ENCODE measurements at regions not wholly inside any gene's neighbourhood (a gene's known extent, or its start where the extent isn't known, plus 50 kb on each side); places are given as distances from the start of the nearest gene placed in this dataset.
"Not testable (repeated sequence)": the region's sequence is repeated elsewhere in the genome, so short reads cannot be mapped to it uniquely, and the experiment has no call there.

DNA sequence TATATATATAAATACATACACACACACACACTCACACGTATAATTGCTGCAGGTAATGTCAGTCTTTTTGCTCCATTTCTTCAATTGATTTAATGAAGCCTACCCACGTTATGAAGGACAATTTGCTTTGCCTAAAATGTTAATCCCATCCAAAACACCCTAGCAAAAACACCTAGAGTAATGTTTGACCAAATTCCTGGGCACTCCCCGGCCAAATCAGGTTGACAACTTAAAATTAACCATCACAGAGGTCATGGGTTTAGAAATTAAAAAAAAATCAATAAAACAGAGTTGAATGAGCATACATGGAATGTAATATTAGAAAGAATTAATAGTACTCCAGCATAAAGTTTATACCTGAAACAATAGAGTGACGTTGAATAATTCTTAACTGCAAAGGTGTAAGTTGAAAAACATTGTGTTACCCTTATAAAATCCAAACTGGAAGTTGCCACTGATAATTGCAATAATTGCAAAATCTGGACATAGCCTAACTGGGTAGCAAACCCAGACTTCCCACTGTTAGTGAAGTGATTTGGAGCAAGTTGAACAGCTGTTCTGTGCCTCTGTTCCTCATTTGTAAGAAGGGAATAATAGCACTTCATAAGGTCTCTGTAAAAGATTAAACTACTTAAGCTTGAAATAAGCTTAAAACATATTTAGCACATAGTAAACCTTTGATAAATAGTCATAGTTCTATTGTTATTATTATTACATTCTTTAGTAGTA lies 2120.5 kb downstream of the PCDH7 start:
- no peak for DNase-seq (ENCODE audit: low read depth)

DNA sequence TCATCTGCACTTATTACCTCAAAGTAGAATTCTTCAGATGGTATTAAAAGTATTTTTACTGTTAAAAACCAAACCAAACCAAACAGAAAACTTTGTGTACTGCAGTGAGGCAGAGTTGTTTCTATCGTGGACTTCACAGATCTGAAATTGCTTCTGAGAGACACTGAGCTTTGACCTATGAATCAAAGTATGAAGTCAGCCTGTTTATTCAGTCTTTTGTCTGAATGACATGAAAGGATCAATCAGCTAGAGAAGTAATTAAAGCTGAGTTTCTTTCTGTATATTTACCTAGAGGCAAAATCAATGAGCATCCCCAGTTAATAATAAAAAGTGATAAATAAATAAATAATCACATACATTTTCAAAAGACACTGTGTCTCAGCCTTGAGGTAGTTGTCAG lies 2121.0 kb downstream of the PCDH7 start:
- DNase-seq (ENCODE audit: low read depth), result no peak

DNA sequence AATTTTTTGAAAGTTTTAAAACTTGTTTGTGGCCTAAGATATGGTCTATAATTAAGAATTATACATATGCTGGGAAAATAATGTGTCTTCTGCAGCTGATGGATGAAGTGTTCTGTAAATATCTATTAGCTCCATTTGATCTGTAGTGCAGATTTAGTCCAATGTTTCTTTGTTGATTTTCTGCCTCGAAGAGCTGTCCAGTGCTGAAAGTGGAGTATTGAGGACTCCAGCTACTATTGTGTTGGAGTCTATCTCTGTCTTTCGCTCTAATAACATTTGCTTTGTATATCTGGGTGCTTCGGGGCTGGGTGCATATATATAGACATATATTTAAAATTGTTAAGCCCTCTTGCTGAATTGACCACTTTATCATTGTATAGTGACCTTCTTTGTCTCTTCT lies 2127.3 kb downstream of the PCDH7 start:
- no peak for DNase-seq (ENCODE audit: low read depth)

DNA sequence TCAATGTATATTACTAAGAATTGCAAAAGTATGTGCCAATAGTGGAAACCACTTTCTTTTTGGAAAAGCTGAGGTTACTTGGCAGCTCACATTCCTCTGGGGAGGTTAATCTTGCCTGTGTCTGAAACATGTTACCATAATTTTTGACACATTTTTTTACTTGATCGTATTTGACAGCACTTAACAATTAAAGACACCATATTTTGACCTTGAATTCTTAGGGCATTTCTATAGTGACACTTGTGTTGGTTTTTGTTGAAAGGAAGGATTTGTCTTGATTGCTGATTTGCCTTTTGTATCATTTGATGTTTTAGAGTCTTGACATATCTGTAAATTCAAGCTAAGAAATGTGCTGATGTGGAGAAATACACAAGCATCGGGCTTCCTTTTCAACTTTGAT lies 2135.5 kb downstream of the PCDH7 start:
- DNase-seq (ENCODE audit: low read depth), result no peak

DNA sequence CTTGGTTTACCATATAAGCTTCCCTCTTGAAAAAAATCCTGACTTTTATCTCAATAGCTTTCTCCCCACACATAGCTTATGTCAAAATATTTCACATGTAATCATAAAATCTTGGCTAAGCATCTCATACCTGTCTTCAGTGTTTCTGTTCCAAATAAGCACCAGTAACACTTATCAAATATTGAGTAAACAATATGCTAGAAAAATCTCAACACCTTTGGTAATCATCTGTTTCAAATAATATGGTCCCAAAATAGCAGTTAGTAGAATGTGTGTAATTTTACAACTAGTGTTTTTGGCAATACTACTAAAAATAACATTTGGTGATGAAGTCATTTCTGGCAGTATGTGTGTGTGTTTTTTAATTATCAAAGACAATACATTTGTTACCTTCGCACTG lies 2138.2 kb downstream of the PCDH7 start:
- DNase-seq (ENCODE audit: low read depth), result no peak

DNA sequence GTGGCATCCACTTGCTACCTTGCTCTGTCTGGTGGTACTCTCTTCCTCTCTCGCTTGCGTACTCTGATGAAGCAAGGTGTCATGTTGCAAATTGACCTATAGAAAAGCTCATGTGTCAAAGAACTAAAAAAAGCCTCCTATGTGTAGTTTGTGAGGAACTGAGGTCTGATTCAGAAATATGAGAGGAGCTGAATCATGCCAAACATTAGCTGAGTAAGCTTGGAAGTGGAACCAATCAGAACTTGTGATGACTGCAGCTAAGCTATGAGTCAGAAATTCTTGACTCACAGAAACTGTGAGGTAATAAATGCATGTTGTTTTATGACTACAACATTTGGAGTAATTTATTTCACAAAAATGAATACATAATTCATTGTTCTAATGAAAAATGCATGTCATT lies 2138.8 kb downstream of the PCDH7 start:
- DNase-seq (ENCODE audit: low read depth), result peak; percentile 66

DNA sequence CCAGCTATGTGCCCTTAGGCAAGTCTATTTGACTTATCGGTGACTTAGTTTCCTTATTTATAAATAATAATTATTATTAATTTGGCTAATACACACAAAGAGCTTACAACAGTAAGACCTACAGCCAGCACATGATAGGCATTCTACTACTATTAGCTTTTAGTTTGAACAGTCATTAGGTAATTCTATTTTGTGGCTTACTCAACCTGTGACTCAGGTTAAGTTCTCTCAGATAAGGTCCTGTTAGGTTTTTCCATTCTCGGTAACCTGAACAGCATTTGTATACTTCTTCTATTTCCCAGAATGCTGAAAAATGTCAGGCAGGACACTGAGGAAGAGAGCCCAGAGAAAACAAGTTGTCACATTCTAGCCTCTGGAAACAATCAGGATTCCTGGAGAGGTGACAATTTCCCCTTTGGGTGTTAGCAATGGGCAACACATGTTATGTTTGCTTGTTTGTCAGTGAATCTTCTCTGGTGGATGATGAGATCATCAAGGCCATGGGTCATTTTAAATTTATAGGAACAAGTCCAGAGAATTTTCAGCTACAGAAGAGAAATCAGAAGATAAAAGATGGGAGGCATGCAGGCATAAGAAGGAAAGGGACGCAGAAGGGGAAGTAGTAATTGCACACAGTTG lies 2144.7 kb downstream of the PCDH7 start:
- DNase-seq (ENCODE audit: low read depth), result no peak

DNA sequence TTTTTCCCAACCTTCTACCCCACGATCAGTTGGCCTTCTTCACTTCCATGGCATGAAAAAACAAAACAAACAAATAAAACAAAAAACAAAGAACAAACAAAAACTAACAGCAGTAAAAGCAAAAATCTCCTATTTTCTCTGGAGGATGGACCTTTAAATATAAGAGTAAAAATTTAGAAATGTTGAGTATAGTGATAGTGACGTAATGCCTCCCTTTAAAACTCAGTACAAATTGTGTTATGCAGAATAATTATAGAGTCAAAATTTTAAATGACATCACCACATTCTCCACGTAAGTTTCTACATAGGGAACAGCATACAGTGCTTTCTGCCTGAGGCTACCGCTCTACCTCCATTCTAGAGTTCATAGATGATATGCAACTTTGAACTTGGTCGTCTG lies 2156.4 kb downstream of the PCDH7 start:
- no peak for DNase-seq (ENCODE audit: low read depth)

DNA sequence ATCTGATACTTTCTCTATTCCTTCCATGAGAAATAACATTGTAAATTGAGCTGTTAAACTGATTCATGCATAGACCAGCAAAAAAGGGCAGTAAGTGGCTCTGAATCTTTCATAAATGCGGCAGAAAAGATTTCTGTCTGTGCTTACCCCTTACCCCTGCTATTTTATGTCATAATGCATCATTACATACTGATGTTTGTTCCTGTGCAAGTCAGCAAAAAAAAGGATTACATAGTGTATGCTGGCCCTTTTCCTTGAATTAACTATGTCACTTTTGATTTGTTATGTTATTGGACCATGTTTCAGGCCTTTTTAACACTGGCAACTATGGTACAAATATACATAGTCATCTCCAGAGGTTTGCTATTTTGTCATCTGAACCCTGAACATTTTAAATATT lies 2159.7 kb downstream of the PCDH7 start:
- no peak for DNase-seq (ENCODE audit: low read depth)

DNA sequence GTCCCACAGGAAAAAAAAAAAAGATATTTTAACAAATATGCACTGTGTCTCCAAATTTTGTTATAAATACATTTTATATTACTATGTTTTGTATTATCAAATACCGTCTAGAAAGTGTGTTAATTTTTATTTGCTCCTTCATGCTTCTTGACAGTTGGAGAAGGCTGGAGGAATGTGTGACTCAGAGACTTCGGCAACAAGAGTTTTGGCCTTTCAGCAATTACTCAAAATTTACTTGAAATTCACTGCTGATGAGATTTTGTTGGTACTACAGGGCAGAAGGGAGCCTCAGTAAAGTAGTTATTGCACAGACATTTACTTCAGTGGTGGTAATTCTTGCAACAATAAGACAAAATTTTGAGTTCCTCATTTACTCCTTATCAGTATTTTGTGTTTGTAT lies 2164.0 kb downstream of the PCDH7 start:
- peak; percentile 20 for DNase-seq (ENCODE audit: low read depth)

DNA sequence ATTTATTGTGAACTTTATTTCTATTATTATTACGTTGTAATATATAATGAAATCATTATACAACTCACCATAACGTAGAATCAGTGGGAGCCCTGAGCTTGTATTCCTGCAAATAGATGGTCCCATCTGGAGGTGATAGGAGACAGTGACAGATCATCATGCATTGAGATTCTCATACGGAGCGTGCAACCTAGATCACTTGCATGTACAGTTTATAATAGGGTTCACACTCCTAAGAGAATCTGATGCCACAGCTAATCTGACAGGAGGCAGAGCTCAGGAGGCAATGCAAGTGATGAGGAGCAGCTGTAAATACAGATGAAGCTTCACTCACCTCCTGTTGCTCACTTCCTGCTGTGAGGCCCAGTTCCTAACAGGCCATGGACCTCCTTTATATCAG lies 2170.2 kb downstream of the PCDH7 start:
- DNase-seq (ENCODE audit: low read depth), result no peak

DNA sequence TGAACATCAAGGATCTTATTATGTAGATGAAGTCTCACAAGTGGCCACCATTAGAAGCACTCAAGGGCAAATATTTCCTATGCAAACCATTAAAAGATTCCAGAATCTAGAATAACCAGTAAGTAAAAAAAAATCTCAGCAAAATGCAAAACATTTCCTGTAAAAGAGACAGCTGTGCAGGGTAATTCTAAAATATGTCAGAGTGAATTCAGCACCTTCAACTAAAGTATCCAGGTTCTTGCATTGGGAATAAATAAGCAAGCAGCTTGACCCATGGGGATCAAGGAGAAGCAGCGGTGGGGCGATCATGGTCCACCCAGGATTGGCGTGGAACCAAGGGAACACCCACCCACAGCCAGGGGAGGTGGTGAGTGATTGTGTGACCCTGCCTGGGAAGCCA lies 2188.9 kb downstream of the PCDH7 start:
- no peak for DNase-seq (ENCODE audit: low read depth)

DNA sequence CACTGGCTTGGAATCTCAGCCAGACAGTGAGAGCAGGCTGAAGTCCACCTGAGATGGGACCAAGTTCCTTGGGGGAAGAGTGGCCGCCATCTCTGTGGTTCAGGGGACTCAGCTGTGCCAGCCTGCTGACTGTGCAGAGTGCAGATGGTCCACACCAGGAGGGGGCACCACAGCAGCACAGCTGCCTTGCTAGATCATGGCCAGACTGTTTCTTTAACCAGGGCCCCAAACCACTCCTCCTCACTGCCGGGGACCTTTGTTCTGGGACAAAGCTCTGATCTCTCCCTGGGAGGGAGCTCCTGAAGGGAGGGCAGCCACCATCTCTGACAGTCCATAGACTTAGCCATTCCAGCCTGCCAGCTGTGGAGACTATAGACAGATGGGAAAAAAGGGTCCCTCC lies 2189.6 kb downstream of the PCDH7 start:
- no peak for DNase-seq (ENCODE audit: low read depth)

DNA sequence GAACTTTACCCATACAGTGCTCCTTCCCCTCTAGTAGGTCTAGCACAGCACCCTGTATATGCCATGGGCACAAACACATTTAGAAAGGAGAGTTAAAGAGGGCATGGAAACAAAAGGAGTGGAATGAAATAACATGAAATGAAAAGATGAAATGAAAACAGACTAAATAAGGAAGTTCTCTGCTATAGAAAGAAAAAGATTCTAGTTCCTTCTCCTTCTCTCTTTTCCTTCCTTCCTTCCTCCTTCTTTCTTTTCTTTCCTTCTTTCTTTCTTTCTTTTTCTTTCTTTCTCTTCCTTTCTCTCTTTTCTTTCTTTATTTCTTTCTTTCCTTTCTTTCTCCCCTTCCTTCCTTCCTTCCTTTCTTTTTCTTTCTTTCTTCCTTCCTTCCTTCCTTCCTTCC lies 2197.4 kb downstream of the PCDH7 start:
- no peak for DNase-seq (ENCODE audit: low read depth)

DNA sequence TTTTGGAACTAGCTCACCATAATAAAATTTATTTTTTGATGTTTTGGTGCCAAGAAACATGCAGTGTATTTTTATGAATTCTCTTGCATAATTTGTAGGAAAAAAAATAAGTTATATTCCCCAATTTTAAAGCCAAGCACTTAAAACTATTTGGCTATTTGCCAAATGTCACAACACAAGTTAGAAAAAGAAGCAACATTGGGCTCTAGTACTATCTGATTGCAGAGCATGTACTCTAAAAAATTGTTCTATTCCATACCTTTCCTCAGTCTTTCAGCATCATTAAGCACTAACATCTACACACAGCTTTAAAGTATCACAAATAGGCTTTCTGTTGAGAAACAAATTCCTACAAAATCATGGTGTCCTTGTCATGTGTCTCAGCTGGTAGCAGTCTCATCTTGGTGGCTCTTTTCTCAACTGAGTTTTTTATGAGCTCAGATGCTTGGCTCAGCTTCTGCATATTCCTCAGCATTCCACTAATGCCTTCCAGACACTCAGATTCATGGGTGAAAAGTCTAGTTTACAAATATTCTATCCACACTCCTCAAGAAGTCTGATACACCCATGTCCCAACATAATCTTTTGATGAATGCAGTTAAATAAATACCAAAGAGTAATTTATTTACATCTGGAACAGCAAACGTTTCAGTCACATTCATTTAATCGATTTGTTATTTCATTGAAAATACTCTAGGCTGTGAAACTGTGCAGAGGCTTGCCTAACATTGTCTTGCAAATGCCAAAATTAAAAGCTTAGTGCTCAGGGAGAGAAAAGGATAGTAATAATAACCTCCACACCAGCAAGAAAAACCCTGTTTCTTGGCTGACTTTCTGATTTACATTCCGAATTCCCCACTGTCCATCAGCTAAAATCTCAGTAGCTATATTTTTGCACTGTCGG lies 2209.9 kb downstream of the PCDH7 start:
- peak; percentile 15 for DNase-seq (ENCODE audit: low read depth)

DNA sequence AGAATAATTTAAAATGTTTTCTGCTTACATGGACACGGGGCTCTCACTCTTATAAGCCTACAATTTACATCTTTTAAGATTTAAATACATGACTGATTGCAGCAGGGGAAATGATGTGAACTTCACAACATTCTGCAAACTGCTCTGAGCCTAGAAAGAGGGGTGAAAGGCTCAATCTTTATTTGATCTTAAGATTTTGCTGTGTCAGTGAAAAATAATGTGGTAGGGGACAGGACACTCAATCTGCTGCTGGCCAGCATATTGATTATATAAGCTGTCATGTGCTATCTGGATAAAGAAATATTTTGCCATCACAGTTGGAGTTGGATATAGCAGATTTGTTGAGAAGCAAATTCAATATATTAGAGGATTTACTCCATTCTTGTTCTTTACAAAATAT lies 2210.5 kb downstream of the PCDH7 start:
- DNase-seq (ENCODE audit: low read depth), result no peak

DNA sequence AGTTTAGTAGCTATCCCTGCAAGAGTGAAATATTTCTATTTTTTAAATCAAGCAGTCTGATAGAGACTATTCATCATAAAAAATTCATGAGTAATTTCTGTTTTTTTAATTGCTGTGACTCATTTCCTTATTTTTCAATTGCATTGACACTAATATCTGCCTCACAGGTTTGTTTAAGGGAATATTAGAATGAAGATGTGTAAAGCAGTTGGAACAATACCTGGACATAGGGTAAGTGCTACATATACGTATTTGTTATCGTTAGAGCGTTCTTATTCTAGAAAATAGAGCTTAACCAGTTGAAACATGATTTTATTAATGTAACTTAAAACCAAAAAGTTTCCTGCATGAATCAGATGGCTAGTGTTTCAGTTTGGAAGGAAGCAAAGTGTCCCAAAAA lies 2211.3 kb downstream of the PCDH7 start:
- DNase-seq (ENCODE audit: low read depth), result no peak

DNA sequence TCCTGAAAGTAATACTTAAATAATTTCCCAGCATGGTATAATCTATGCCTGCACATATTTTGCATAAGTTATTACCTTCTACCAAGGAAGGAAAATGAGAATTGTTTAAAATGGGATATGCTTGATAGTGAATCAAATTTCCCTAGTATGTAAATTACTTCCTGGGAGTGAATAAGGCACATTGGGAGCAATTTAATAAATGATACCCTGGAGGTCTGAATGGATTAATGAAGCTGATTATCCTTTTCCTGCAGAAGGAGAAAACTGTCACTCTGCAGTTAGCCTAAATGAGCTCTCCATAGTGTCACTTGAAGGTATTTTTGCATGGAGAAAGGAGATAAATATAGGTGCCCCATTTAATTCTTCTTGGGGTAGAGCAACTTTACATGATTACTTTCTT lies 2212.0 kb downstream of the PCDH7 start:
- DNase-seq (ENCODE audit: low read depth), result no peak

DNA sequence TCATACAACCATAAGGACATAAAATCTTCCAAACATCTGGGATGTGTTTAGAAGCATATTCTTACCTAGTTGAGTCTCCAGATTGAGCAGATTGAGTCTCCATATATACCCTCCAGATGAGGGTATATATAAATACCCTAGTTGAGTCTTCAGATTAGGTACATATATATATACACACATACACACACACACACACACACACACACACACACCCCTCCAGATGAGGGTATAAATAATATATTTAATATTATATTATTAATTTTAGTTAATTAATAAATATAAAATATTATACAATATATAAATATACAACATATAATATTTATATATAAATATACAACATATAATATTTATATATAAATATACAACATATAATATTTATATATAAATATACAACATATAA lies 2219.1 kb downstream of the PCDH7 start:
- DNase-seq (ENCODE audit: low read depth), result not testable (repeated sequence)

DNA sequence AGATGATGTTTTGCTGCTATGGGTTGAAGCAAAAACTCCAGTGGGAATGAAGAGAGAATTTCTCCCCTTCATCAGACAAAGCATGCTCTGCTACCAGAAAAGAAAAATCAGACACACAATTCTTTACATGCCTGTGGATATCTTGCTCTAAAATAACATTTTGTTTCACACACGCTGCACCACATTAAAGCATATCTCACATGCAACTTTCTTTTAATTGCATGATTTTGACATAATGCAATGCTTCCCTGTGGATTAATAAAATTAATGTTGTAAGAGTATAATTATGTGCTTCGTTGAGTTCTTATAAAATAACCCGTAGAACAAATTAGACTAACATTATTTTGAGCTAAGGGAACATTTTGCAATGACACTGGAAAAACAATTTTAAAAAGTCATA lies 2230.7 kb downstream of the PCDH7 start:
- DNase-seq (ENCODE audit: low read depth), result no peak

DNA sequence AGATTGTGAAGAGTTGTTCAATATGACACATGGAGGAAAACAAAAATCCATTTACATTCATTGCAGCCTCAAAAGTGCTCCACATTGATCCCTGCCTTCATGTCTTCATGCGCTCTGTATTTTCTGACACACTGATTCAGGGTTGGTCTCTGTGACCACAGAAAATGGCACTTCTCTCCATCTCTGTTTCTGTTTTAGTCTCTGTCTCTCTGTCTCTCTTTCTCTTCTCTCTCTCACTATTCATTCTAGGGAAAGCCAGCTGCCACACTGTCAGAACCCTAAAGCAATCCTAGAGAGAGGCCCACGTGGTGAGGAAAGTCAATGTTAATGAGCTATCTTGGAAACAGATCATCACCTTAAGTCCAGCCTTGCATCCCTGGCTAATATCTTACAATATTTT lies 2238.4 kb downstream of the PCDH7 start:
- no peak for DNase-seq (ENCODE audit: low read depth)

DNA sequence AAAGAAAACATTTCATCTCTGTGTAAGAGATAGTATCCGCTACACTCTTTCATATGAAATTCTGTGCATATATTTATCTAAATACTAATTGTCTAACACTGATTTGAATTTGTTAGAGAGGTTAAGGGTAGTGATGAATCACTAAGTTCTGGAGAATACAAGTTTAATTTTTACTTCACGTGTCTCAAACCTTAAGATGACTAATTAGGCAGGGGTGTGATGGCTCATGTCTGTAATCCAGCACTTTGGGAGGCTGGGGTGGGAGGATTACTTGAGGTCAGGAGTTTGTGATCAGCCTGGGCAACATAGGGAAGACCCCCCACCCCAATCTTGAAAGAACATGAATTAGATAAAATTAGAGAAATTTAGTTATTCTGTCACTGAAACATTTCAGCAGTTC lies 2241.9 kb downstream of the PCDH7 start:
- DNase-seq (ENCODE audit: low read depth), result no peak

DNA sequence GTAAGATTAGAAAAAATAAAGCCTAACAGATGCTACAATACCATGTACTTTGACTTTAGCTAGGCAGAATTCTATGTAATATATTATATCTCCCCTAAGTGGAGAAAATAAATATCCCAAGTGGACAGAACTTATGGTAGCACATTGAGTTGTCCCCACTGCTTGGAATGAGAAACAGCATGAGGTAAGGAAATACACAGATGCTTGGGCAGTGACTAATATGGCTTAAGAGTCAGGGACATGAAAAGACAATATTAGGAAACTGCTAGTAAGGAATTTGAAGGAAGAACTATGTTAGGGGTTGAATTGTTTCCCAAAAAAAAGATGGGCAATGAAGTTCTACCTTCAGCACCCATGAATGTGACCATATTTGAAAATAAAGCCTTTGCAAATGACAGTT lies 2265.1 kb downstream of the PCDH7 start:
- peak; percentile 3 for DNase-seq (ENCODE audit: low read depth)
